ENCODE measurements at regions not wholly inside any gene's neighbourhood (a gene's known extent, or its start where the extent isn't known, plus 50 kb on each side); places are given as distances from the start of the nearest gene placed in this dataset.
"Not testable (repeated sequence)": the region's sequence is repeated elsewhere in the genome, so short reads cannot be mapped to it uniquely, and the experiment has no call there.

- H3K36me3 ChIP-seq (replicated peaks in 1 of 2): no peaks in the 10 kb centered on the region
- intact Hi-C loops (cut with DNase I): no loop called here
- WGBS, 4 donors: 70 to 81% (median 77%) methylated on average over 1 of the region's 1 CpG
- no peaks in the 10 kb centered on the region for H3K4me1 ChIP-seq (replicated peaks in 1 of 2)
- no peaks in the 10 kb centered on the region for H3K9me3 ChIP-seq (replicated peaks in 1 of 3)
- no peak overlapping the region for H3K4me3 ChIP-seq
- no peak overlapping the region for H3K27ac ChIP-seq
- TF ChIP-seq CTCF (IDR thresholded peaks at IDR 0.05) (no peak), POLR2A (IDR thresholded peaks at IDR 0.05) (no peak)
- DNase-seq: no peak
- no peaks in the 10 kb centered on the region for H3K27me3 ChIP-seq
Measured at GRCh38 chr17:69696650-69697049, 282.2 kb downstream of the MAP2K6 start.

- H3K4me3 ChIP-seq; intact Hi-C loops (cut with DNase I); H3K4me1 ChIP-seq (replicated peaks in 1 of 2); H3K27ac ChIP-seq; H3K9me3 ChIP-seq (replicated peaks in 1 of 3); H3K36me3 ChIP-seq (replicated peaks in 1 of 2); H3K27me3 ChIP-seq; DNase-seq: not testable (repeated sequence)
Measured at GRCh38 chr17:69698352-69698751, 283.9 kb downstream of the MAP2K6 start.

GRCh38 chr17:69702078-69702477, 287.6 kb downstream of the MAP2K6 start:
- Histone ChIP-seq H3K36me3 (replicated peaks in 1 of 2) (no peaks in the 10 kb centered on the region), H3K4me1 (replicated peaks in 1 of 2) (no peaks in the 10 kb centered on the region), H3K27me3 (no peaks in the 10 kb centered on the region), H3K4me3 (no peak overlapping the region), H3K9me3 (replicated peaks in 1 of 3) (no peaks in the 10 kb centered on the region), H3K27ac (no peak overlapping the region)
- 74 to 88% (median 81%) methylated on average over 1 of the region's 1 CpG for WGBS, 4 donors
- no peak for TF ChIP-seq CTCF (IDR thresholded peaks at IDR 0.05)
- TF ChIP-seq POLR2A (IDR thresholded peaks at IDR 0.05): no peak
- intact Hi-C loops (cut with DNase I): no loop called here
- DNase-seq: no peak

GRCh38 chr17:69703751-69704150, 289.3 kb downstream of the MAP2K6 start:
- Histone ChIP-seq H3K27me3 (no peaks in the 10 kb centered on the region), H3K4me1 (replicated peaks in 1 of 2) (no peaks in the 10 kb centered on the region), H3K27ac (no peak overlapping the region), H3K9me3 (replicated peaks in 1 of 3) (no peaks in the 10 kb centered on the region), H3K4me3 (no peak overlapping the region), H3K36me3 (replicated peaks in 1 of 2) (no peaks in the 10 kb centered on the region)
- DNase-seq: no peak
- 67 to 71% (median 70%) methylated on average over 1 of the region's 1 CpG for WGBS, 4 donors
- no peak for TF ChIP-seq CTCF (IDR thresholded peaks at IDR 0.05)
- TF ChIP-seq POLR2A (IDR thresholded peaks at IDR 0.05): no peak
- intact Hi-C loops (cut with DNase I): no loop called here

- no peak overlapping the region for H3K27ac ChIP-seq
- no peaks in the 10 kb centered on the region for H3K4me1 ChIP-seq (replicated peaks in 1 of 2)
- H3K4me3 ChIP-seq: no peak overlapping the region
- WGBS, 4 donors: 69 to 92% (median 80%) methylated on average over 1 of the region's 1 CpG
- DNase-seq: no peak
- H3K9me3 ChIP-seq (replicated peaks in 1 of 3): no peaks in the 10 kb centered on the region
- no peaks in the 10 kb centered on the region for H3K27me3 ChIP-seq
- TF ChIP-seq POLR2A (IDR thresholded peaks at IDR 0.05) (no peak), CTCF (IDR thresholded peaks at IDR 0.05) (no peak)
- intact Hi-C loops (cut with DNase I): no loop called here
- H3K36me3 ChIP-seq (replicated peaks in 1 of 2): no peaks in the 10 kb centered on the region
Measured at GRCh38 chr17:69704935-69705334, 290.4 kb downstream of the MAP2K6 start.

Data from adrenal gland (tissue), 9 donors.